GM12873 (cell line): ENCODE measurements at regions not wholly inside any gene's neighbourhood (a gene's known extent, or its start where the extent isn't known, plus 50 kb on each side); places are given as distances from the start of the nearest gene placed in this dataset.

Source experiments
- CTCF ChIP-seq: IDR thresholded peaks from 2 replicates; pipeline ENCODE4 v1.5.1; 2012; ENCODE audit warnings: low read depth, mild to moderate bottlenecking, moderate library complexity, low read length, control low read depth; ENCODE audit not compliant: insufficient read depth; ENCODE audit errors: missing control alignments

GRCh38 chr7:41193738-41194282 lies 509.1 kb downstream of the INHBA start:
- no peak for TF ChIP-seq CTCF

GRCh38 chr7:41190581-41190980 lies 512.3 kb downstream of the INHBA start:
- no peak for TF ChIP-seq CTCF

GRCh38 chr7:41189866-41190265 lies 513.0 kb downstream of the INHBA start:
- no peak for TF ChIP-seq CTCF

GRCh38 chr7:41188163-41189130 lies 514.4 kb downstream of the INHBA start:
- no peak for TF ChIP-seq CTCF

GRCh38 chr7:41187322-41187721 lies 515.6 kb downstream of the INHBA start:
- no peak for TF ChIP-seq CTCF

GRCh38 chr7:41185851-41186250 lies 517.0 kb downstream of the INHBA start:
- no peak for TF ChIP-seq CTCF

- no peak for TF ChIP-seq CTCF
These were observed 519.1 kb downstream of the INHBA start for GRCh38 chr7:41183741-41184140.
